ENCODE measurements at regions not wholly inside any gene's neighbourhood (a gene's known extent, or its start where the extent isn't known, plus 50 kb on each side); places are given as distances from the start of the nearest gene placed in this dataset.

GRCh38 chr14:61864329-61864898 lies 102.2 kb downstream of the SNAPC1 start:
- DNase-seq (ENCODE audit: extremely low read depth in 1 of 4, low spot score in 3 of 4) (no peak), FAIRE-seq (no peak), ATAC-seq (no peak)
- ChIA-PET CTCF (ENCODE audit: low intra/inter-chr PET ratio) (no interaction called here), POLR2A (interaction anchor here (0.7 kb wide), 1 partner anchor 8 kb away, joined by 4 read pairs; no protein-coding TSS in a partner anchor)
- WGBS (ENCODE audit: insufficient coverage, low coverage, missing lambda C conversion rate): 37% methylated on average over 14 of the region's 43 CpGs
- Histone ChIP-seq H3K9ac (ENCODE audit: insufficient read depth in 1 of 2, low read depth in 2 of 2, low read length in 2 of 2) (no peak overlapping the region), H4K20me1 (replicated peaks; ENCODE audit: control insufficient read depth, insufficient read depth, low read length) (no peaks in the 10 kb centered on the region), H3K36me3 (ENCODE audit: control insufficient read depth, insufficient read depth, low read length) (no peaks in the 10 kb centered on the region), H3K4me2 (ENCODE audit: insufficient read depth, low read length) (no peak overlapping the region), H3K27ac (ENCODE audit: extremely low read depth, low read depth, low read length) (no peak overlapping the region), H2AFZ (ENCODE audit: low read depth, low read length) (no peak overlapping the region), H3K4me3 (no peak overlapping the region), H3K27me3 (ENCODE audit: control insufficient read depth in 2 of 2, insufficient read depth in 2 of 2, low read length in 2 of 2) (peaks cover 2 to 13% of the 10 kb centered on the region in 2 experiments; a peak in 3 of 5 replicates), H3K9me1 (ENCODE audit: control insufficient read depth, insufficient read depth, low read length) (no peaks in the 10 kb centered on the region), H3K79me2 (ENCODE audit: control insufficient read depth, insufficient read depth, low read length) (no peaks in the 10 kb centered on the region), H3K4me1 (replicated peaks in 1 of 2; ENCODE audit: control insufficient read depth in 2 of 2, insufficient read depth in 2 of 2, low read length in 2 of 2) (peaks cover 0 to 5% of the 10 kb centered on the region in 2 experiments; a peak in 2 of 5 replicates), H3K9me3 (replicated peaks; ENCODE audit: control insufficient read depth, insufficient read depth, low read depth, low read length) (no peaks in the 10 kb centered on the region)
- in situ Hi-C loops (cut with MboI): no loop called here
- BruUV-seq (replicated peaks): no TSS peak
- intact Hi-C loops (cut with micrococcal nuclease): no loop called here
- TF ChIP-seq FOXM1 (IDR thresholded peaks at IDR 0.05; ENCODE audit: low read depth) (no peak), FOXM1 (CRISPR knock-in tag; IDR thresholded peaks at IDR 0.05; ENCODE audit: low read depth) (no peak), ZNF232 (CRISPR knock-in tag; IDR thresholded peaks at IDR 0.05) (no peak), OTX1 (CRISPR knock-in tag; IDR thresholded peaks at IDR 0.05) (no peak), ZBTB40 (IDR thresholded peaks at IDR 0.05) (no peak), ZBTB40 (CRISPR knock-in tag; IDR thresholded peaks at IDR 0.05) (no peak), POLR3G (IDR thresholded peaks at IDR 0.05; ENCODE audit: extremely low read depth, insufficient read length, insufficient replicate concordance) (no peak), MTA2 (IDR thresholded peaks at IDR 0.05; ENCODE audit: low read depth) (no peak), FOXJ3 (CRISPR knock-in tag; IDR thresholded peaks at IDR 0.05) (no peak), ZBTB26 (CRISPR knock-in tag; IDR thresholded peaks at IDR 0.05) (no peak), TAL1 (IDR thresholded peaks at IDR 0.05) (no peak)
- TF ChIP-seq, protein P1, sequence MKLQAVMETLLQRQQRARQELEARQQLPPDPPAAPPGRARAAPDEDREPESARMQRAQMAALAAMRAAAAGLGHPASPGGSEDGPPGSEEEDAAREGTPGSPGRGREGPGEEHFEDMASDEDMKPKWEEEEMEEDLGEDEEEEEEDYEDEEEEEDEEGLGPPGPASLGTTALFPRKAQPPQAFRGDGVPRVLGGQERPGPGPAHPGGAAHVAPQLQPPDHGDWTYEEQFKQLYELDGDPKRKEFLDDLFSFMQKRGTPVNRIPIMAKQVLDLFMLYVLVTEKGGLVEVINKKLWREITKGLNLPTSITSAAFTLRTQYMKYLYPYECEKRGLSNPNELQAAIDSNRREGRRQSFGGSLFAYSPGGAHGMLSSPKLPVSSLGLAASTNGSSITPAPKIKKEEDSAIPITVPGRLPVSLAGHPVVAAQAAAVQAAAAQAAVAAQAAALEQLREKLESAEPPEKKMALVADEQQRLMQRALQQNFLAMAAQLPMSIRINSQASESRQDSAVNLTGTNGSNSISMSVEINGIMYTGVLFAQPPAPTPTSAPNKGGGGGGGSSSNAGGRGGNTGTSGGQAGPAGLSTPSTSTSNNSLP (IDR thresholded peaks at IDR 0.05; ENCODE audit: borderline replicate concordance, low read depth, low read length): no peak
